Esophagus squamous epithelium (tissue), 4 donors: ENCODE measurements at regions not wholly inside any gene's neighbourhood (a gene's known extent, or its start where the extent isn't known, plus 50 kb on each side); places are given as distances from the start of the nearest gene placed in this dataset.

ENCODE experiments used
- POLR2A ChIP-seq, 4 donors: fragments of 450-650 bp; IDR thresholded peaks; one replicate each; pipeline ENCODE4 v1.6.1; 2017; ENCODE audit warnings: antibody characterized with exemption in 4 of 4, mild to moderate bottlenecking in 4 of 4, moderate library complexity in 3 of 4
- TF ChIP-seq, protein P1 (sequence below), 6 experiments: fragments of 450-650 bp in 4 of 6; fragments of 200-600 bp in 2 of 6; sonication (generic) in 2 of 6; IDR thresholded peaks; one replicate each; pipeline ENCODE4 v1.5.1; 2016 to 2019; ENCODE audit warnings: antibody characterized with exemption in 6 of 6, mild to moderate bottlenecking in 4 of 6, moderate library complexity in 4 of 6

DNA sequence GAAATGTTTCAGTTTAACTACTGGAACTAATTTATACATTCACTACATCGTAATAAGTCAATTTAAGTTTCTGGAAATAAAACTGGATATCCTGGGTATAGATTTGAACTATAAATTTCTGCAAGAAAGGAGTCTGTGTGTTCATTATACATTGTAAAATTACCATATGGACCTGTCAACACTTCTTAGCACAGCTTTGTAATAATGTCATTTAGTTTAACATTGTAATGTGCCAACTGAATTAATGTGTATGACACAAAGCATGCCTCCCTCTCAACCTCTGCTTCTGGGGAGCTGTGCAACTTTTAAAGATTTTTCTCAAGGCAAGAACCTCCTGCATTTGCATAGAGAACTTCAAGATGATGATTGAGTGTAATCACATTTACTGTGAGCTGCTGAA is 213.7 kb upstream of the GALNT5 start:
- TF ChIP-seq, protein P1, sequence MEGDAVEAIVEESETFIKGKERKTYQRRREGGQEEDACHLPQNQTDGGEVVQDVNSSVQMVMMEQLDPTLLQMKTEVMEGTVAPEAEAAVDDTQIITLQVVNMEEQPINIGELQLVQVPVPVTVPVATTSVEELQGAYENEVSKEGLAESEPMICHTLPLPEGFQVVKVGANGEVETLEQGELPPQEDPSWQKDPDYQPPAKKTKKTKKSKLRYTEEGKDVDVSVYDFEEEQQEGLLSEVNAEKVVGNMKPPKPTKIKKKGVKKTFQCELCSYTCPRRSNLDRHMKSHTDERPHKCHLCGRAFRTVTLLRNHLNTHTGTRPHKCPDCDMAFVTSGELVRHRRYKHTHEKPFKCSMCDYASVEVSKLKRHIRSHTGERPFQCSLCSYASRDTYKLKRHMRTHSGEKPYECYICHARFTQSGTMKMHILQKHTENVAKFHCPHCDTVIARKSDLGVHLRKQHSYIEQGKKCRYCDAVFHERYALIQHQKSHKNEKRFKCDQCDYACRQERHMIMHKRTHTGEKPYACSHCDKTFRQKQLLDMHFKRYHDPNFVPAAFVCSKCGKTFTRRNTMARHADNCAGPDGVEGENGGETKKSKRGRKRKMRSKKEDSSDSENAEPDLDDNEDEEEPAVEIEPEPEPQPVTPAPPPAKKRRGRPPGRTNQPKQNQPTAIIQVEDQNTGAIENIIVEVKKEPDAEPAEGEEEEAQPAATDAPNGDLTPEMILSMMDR (IDR thresholded peaks at IDR 0.05) = no peak
- TF ChIP-seq POLR2A (IDR thresholded peaks at IDR 0.05) = no peak
